GM23338 (cell line): ENCODE measurements at regions not wholly inside any gene's neighbourhood (a gene's known extent, or its start where the extent isn't known, plus 50 kb on each side); places are given as distances from the start of the nearest gene placed in this dataset.

Experiments used
- CREB1 ChIP-seq: fragments of 250-450 bp; sonication (Bioruptor Pico); IDR thresholded peaks from 2 replicates; pipeline ENCODE4 v1.5.0; 2020; ENCODE audit warnings: low read depth, mild to moderate bottlenecking, moderate library complexity
- EZH2 ChIP-seq: fragments of 200-600 bp; sonication (generic); IDR thresholded peaks from one replicate; pipeline ENCODE4 v1.8.0; 2017; ENCODE audit warnings: antibody characterized with exemption, mild to moderate bottlenecking, low read depth; ENCODE audit not compliant: unreplicated experiment
- EZH2phosphoT487 ChIP-seq: fragments of 200-600 bp; sonication (generic); IDR thresholded peaks from one replicate; pipeline ENCODE4 v1.8.1; 2018; ENCODE audit warnings: antibody characterized with exemption; ENCODE audit not compliant: unreplicated experiment
- JUNB ChIP-seq: IDR thresholded peaks from one replicate; pipeline ENCODE4 v1.6.1; 2016; ENCODE audit warnings: antibody characterized with exemption; ENCODE audit not compliant: unreplicated experiment
- POLR2AphosphoS5 ChIP-seq: IDR thresholded peaks from 2 replicates; pipeline ENCODE4 v1.6.1; 2016; ENCODE audit warnings: antibody characterized with exemption, low read depth
- TF ChIP-seq, protein P1 (sequence below), 2 experiments: fragments of 200-600 bp in 1 of 2; sonication (generic) in 1 of 2; conservative IDR thresholded peaks; 2 replicates each; pipeline versions ENCODE4 v1.5.1 to v1.6.1; 2016 to 2017; ENCODE audit warnings: antibody characterized with exemption in 2 of 2, low read depth in 2 of 2, mild to moderate bottlenecking in 2 of 2, moderate library complexity in 1 of 2
- TF ChIP-seq, protein P2 (sequence below): IDR thresholded peaks from 2 replicates; pipeline ENCODE4 v1.6.1; 2016; ENCODE audit warnings: antibody characterized with exemption

DNA sequence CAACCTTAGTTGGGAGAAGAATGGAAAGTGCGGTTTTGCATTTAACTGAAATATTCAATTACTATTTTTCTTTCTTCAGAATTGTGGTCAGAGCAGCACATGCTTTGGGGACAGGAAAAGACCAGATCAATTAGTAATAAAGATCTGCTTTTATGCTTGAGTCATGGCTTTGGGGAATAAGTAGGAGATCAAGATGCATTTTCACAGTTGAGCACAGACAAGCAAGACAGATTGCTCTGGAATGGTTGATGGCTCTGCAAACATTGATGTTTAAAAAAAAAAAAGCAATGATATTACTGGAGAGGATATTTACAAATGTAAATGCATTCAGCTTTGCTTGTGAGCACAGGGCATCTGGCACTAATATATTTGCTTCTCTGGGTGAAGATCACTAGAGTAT lies 224.4 kb upstream of the SASH1 start:
- TF ChIP-seq, protein P1, sequence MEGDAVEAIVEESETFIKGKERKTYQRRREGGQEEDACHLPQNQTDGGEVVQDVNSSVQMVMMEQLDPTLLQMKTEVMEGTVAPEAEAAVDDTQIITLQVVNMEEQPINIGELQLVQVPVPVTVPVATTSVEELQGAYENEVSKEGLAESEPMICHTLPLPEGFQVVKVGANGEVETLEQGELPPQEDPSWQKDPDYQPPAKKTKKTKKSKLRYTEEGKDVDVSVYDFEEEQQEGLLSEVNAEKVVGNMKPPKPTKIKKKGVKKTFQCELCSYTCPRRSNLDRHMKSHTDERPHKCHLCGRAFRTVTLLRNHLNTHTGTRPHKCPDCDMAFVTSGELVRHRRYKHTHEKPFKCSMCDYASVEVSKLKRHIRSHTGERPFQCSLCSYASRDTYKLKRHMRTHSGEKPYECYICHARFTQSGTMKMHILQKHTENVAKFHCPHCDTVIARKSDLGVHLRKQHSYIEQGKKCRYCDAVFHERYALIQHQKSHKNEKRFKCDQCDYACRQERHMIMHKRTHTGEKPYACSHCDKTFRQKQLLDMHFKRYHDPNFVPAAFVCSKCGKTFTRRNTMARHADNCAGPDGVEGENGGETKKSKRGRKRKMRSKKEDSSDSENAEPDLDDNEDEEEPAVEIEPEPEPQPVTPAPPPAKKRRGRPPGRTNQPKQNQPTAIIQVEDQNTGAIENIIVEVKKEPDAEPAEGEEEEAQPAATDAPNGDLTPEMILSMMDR (conservative IDR thresholded peaks at IDR 0.05; ENCODE audit: low read depth in 2 of 2), result no peak
- TF ChIP-seq POLR2AphosphoS5, result no peak
- no peak for TF ChIP-seq EZH2phosphoT487
- TF ChIP-seq, protein P2, sequence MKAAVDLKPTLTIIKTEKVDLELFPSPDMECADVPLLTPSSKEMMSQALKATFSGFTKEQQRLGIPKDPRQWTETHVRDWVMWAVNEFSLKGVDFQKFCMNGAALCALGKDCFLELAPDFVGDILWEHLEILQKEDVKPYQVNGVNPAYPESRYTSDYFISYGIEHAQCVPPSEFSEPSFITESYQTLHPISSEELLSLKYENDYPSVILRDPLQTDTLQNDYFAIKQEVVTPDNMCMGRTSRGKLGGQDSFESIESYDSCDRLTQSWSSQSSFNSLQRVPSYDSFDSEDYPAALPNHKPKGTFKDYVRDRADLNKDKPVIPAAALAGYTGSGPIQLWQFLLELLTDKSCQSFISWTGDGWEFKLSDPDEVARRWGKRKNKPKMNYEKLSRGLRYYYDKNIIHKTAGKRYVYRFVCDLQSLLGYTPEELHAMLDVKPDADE, result no peak
- TF ChIP-seq JUNB, result no peak
- TF ChIP-seq EZH2, result no peak
- no peak for TF ChIP-seq CREB1 (CRISPR knock-in tag)
